Activated CD4-positive, alpha-beta T cell treated with anti-CD3 and anti-CD28 coated beads, Interleukin-2, Interleukin-6, amounts not matched to agents 100 ng/mL and 50 ng/mL, durations not matched to agents 16 hours and 8 hours (primary cell): ENCODE measurements at regions not wholly inside any gene's neighbourhood (a gene's known extent, or its start where the extent isn't known, plus 50 kb on each side); places are given as distances from the start of the nearest gene placed in this dataset.
"Not testable (repeated sequence)": the region's sequence is repeated elsewhere in the genome, so short reads cannot be mapped to it uniquely, and the experiment has no call there.

ENCODE experiments used
- DNase-seq: peaks from one replicate; pipeline ENCODE4 v3.0.0-alpha.2; 2020

- DNase-seq = no peak
Measured at GRCh38 chr7:16318989-16319915, 102.1 kb downstream of the CRPPA start.

GRCh38 chr7:16318463-16318862 is 102.9 kb downstream of the CRPPA start:
- no peak for DNase-seq

GRCh38 chr7:16317406-16317805 is 103.9 kb downstream of the CRPPA start:
- no peak for DNase-seq

GRCh38 chr7:16315280-16315679 is 106.1 kb downstream of the CRPPA start:
- DNase-seq = no peak

GRCh38 chr7:16309129-16309528 is 112.2 kb downstream of the CRPPA start:
- no peak for DNase-seq

- DNase-seq = no peak
Measured at GRCh38 chr7:16301291-16301690, 120.0 kb downstream of the CRPPA start.

DNA sequence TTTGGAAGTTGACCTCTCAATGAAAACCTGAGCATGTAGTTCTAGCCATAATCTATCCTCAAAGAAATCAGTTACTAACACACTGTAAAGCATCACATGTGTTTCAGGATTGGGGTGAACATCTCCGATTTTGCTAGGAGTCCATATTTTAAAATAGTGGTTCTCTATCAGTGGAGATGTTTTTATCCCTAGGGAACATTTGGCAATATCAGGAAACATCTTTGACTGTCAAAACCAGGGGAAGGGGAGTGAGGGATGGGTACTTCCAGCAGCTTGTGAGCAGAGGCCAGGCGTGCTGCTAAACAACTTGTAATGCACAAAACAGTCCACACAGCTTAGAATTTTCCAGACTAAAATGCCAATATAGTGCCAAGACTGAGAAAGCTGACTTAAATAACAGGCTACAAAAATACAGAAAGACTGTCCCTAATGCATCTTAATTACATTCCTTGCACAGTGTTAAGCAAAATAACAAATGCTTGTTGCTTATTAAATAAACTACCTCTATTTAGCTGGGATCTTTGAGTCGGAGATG is 120.9 kb downstream of the CRPPA start:
- no peak for DNase-seq

- DNase-seq = no peak
Measured at GRCh38 chr7:16299853-16300252, 121.5 kb downstream of the CRPPA start.

DNA sequence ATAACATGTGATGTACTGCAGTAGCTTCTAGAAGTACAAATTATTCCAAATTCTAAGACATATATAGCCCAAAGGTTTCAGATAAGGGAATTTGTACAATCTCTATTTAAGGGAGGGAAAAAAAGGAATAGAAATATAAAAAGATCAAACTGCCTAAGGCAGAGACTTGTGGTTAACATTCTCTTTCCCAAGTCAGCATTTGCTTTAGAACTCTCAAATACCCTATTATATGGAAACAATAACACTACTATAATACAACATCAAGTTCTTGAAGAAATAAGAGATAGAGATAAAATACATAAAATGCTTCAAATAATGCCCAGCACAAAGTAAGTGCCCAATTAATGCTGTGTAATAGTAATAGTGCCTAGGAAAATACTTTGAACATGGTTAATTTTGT is 123.1 kb downstream of the CRPPA start:
- no peak for DNase-seq

GRCh38 chr7:16295558-16295957 is 125.8 kb downstream of the CRPPA start:
- no peak for DNase-seq

- DNase-seq = no peak
Measured at GRCh38 chr7:16293669-16294425, 127.5 kb downstream of the CRPPA start.

DNA sequence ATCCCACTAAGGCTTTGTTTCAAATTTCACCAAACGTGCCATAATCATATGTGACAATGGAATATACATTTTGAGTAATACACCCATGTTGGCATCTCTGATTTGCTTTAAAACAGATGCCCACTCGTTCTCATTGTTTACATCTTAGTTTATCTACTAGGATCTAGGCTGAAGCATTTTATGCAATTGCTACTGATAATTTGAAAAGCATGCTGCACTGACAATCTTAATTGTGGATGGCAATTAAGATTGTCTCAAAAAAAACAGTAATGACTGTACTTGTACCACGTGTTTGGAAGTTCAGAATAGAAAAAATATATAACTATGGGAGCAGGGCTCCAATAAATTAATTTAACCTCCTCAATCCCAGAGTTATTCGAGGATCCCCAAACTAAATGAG is 136.8 kb downstream of the CRPPA start:
- DNase-seq = no peak

- no peak for DNase-seq
Measured at GRCh38 chr7:16278167-16278787, 143.1 kb downstream of the CRPPA start.

- DNase-seq = no peak
Measured at GRCh38 chr7:16271990-16272665, 149.2 kb downstream of the CRPPA start.

GRCh38 chr7:16271355-16271915 is 149.9 kb downstream of the CRPPA start:
- DNase-seq = no peak

DNA sequence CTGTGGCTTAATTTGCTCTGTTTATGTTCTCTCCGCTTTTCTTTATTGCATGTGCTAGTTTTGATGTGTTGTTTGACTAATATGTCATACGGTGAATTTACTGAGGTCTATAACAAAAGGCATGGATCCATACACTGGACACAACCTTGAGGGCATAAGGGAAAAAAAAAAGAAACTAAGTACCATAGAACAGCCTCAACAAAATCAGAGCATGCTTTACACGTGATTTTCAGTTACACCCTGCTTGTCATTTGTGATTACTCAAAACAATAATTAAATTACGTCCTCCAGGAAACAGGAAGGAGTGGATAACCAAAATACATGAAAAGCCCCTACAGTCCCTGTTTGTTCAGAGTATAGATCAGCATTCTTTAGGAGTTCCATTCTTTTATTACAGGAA is 150.5 kb downstream of the CRPPA start:
- DNase-seq = no peak

GRCh38 chr7:16268821-16269768 is 152.2 kb downstream of the CRPPA start:
- DNase-seq = no peak

GRCh38 chr7:16267953-16268820 is 153.2 kb downstream of the CRPPA start:
- DNase-seq = no peak

- DNase-seq = no peak
Measured at GRCh38 chr7:16266877-16267276, 154.5 kb downstream of the CRPPA start.

- not testable (repeated sequence) for DNase-seq
Measured at GRCh38 chr7:16266470-16266869, 154.9 kb downstream of the CRPPA start.
